ENCODE measurements at regions not wholly inside any gene's neighbourhood (a gene's known extent, or its start where the extent isn't known, plus 50 kb on each side); places are given as distances from the start of the nearest gene placed in this dataset.

DNA sequence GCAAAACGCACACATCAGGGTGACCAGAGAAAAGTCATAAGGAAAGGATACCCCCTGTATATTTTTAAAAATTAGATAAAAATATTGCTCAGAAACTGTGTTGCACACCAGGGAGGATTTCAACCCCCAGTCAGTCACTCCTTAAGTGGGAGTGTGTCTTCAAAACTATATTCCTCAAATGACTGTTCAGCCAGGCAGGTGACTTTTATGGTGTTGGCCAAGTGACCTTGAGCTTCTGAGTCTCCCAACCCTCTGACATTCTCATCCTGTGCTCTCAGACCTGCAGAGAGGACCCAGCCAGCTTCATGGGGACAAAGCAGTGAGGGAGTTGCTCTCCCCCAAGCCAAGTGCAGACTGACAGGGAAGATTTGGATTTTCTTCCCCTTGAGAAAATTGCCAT is 311.9 kb upstream of the JARID2 start (continued):
- no peak for TF ChIP-seq ZNF8 (CRISPR knock-in tag; IDR thresholded peaks at IDR 0.05)
- TF ChIP-seq TOX (CRISPR knock-in tag; IDR thresholded peaks at IDR 0.05; ENCODE audit: borderline replicate concordance), result no peak
- no peak for TF ChIP-seq ESRRG (CRISPR knock-in tag; IDR thresholded peaks at IDR 0.05)
- TF ChIP-seq CSRNP3 (CRISPR knock-in tag; IDR thresholded peaks at IDR 0.05), result no peak
- no peak for TF ChIP-seq ISL1 (CRISPR knock-in tag; IDR thresholded peaks at IDR 0.05)

DNA sequence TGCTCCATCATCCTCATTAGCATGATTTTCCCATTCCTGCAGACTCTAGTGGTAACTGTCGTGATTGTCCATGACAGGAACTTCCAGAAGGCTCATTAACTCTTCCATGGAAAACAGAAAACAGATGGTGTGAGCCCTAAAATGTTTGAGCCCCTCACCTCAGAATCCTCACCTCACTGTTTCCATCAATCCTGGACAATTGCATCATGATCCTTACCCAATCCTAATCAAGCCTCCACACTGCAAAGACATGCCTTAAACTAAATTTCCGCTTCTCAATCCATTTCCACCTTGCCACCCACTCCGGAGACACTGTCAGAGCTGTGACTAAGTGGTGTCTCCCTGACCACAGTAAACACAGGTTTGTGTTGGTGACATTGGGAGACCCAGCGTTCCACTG is 311.0 kb upstream of the JARID2 start:
- ATAC-seq, result no peak
- no peak for TF ChIP-seq ZFP3 (CRISPR knock-in tag; IDR thresholded peaks at IDR 0.05)
- TF ChIP-seq OSR1 (CRISPR knock-in tag; IDR thresholded peaks at IDR 0.05), result no peak
- no peak for TF ChIP-seq GLIS3 (CRISPR knock-in tag; IDR thresholded peaks at IDR 0.05)

DNA sequence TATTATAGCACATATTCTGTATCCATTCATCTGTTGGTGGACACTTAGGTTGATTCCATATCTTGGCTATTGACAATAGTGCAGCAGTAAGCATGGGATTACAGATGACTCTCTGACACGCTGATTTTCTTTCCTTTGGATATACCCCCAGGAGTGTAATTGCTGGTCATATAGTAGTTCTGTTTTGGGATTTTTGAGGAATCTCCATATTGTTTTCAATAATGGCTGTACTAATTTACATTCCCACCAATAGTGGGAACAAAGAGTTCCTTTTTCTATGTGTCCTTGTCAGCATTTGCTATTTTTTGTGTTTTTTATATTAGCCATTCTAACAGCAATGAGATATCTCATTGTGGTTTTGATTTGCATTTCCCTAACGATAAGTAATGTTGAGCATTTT is 309.0 kb upstream of the JARID2 start:
- TF ChIP-seq SNAI2 (CRISPR knock-in tag; IDR thresholded peaks at IDR 0.05) (no peak), TOX (CRISPR knock-in tag; IDR thresholded peaks at IDR 0.05; ENCODE audit: borderline replicate concordance) (no peak), ZC3H10 (CRISPR knock-in tag; IDR thresholded peaks at IDR 0.05) (no peak), GLIS3 (CRISPR knock-in tag; IDR thresholded peaks at IDR 0.05) (no peak), CSRNP3 (CRISPR knock-in tag; IDR thresholded peaks at IDR 0.05) (no peak)
- ATAC-seq, result no peak

DNA sequence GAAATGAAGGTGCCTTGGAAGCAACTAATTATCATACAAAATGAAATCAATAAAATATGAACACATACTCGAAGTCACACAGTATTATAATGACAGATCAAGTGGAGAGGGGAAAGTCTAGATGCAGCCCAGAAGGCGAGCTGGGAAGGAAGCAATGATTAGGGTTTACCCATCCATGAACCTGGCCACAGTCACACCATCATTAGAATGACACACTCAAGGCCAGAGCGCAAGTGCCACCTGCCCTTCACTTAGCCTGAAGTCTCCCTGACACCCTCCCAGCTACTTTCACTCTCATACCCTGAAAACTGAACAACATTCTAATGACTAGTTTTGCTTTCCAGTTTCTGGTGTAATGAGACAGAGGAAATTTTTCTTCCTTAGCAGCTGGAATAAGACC is 302.8 kb upstream of the JARID2 start:
- ATAC-seq, result no peak
- TF ChIP-seq ZFP30 (CRISPR knock-in tag; IDR thresholded peaks at IDR 0.05), result no peak
- TF ChIP-seq RARB (CRISPR knock-in tag; IDR thresholded peaks at IDR 0.05), result no peak
- no peak for TF ChIP-seq SNAI2 (CRISPR knock-in tag; IDR thresholded peaks at IDR 0.05)
- no peak for TF ChIP-seq ZNF8 (CRISPR knock-in tag; IDR thresholded peaks at IDR 0.05)
- TF ChIP-seq ZFP3 (CRISPR knock-in tag; IDR thresholded peaks at IDR 0.05), result no peak
- TF ChIP-seq ISL1 (CRISPR knock-in tag; IDR thresholded peaks at IDR 0.05), result no peak
- no peak for TF ChIP-seq CSRNP3 (CRISPR knock-in tag; IDR thresholded peaks at IDR 0.05)
- TF ChIP-seq, protein P1, sequence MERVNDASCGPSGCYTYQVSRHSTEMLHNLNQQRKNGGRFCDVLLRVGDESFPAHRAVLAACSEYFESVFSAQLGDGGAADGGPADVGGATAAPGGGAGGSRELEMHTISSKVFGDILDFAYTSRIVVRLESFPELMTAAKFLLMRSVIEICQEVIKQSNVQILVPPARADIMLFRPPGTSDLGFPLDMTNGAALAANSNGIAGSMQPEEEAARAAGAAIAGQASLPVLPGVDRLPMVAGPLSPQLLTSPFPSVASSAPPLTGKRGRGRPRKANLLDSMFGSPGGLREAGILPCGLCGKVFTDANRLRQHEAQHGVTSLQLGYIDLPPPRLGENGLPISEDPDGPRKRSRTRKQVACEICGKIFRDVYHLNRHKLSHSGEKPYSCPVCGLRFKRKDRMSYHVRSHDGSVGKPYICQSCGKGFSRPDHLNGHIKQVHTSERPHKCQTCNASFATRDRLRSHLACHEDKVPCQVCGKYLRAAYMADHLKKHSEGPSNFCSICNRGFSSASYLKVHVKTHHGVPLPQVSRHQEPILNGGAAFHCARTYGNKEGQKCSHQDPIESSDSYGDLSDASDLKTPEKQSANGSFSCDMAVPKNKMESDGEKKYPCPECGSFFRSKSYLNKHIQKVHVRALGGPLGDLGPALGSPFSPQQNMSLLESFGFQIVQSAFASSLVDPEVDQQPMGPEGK (CRISPR knock-in tag; IDR thresholded peaks at IDR 0.05; ENCODE audit: borderline replicate concordance), result no peak
- TF ChIP-seq ZNF565 (CRISPR knock-in tag; conservative IDR thresholded peaks at IDR 0.05; ENCODE audit: low read depth), result no peak
- no peak for TF ChIP-seq TCF4 (CRISPR knock-in tag; IDR thresholded peaks at IDR 0.05; ENCODE audit: borderline replicate concordance)
- no peak for TF ChIP-seq ARNTL (CRISPR knock-in tag; IDR thresholded peaks at IDR 0.05; ENCODE audit: borderline replicate concordance, low read depth)
- no peak for TF ChIP-seq OSR1 (CRISPR knock-in tag; IDR thresholded peaks at IDR 0.05)
- TF ChIP-seq GLIS3 (CRISPR knock-in tag; IDR thresholded peaks at IDR 0.05), result no peak
- no peak for TF ChIP-seq ESRRG (CRISPR knock-in tag; IDR thresholded peaks at IDR 0.05)
- TF ChIP-seq POU6F1 (CRISPR knock-in tag; IDR thresholded peaks at IDR 0.05; ENCODE audit: borderline replicate concordance, low read depth), result no peak
- no peak for TF ChIP-seq TOX (CRISPR knock-in tag; IDR thresholded peaks at IDR 0.05; ENCODE audit: borderline replicate concordance)
- no peak for TF ChIP-seq BACH2 (CRISPR knock-in tag; IDR thresholded peaks at IDR 0.05; ENCODE audit: borderline replicate concordance)
- TF ChIP-seq CSDC2 (CRISPR knock-in tag; IDR thresholded peaks at IDR 0.05), result no peak
